ENCODE measurements at regions not wholly inside any gene's neighbourhood (a gene's known extent, or its start where the extent isn't known, plus 50 kb on each side); places are given as distances from the start of the nearest gene placed in this dataset.

GRCh38 chr4:125022855-125023501 is 291.8 kb upstream of the FAT4 start:
- no peak overlapping the region for H3K9ac ChIP-seq (ENCODE audit: insufficient read depth in 1 of 2, low read depth in 2 of 2, low read length in 2 of 2)
- ATAC-seq: no peak
- no peak for FAIRE-seq
- H3K4me3 ChIP-seq: no peak overlapping the region
- no peaks in the 10 kb centered on the region for H3K36me3 ChIP-seq (ENCODE audit: control insufficient read depth, insufficient read depth, low read length)
- H3K79me2 ChIP-seq (ENCODE audit: control insufficient read depth, insufficient read depth, low read length): no peaks in the 10 kb centered on the region
- ChIA-PET CTCF (ENCODE audit: low intra/inter-chr PET ratio) (no interaction called here), POLR2A (no interaction called here)
- no peak overlapping the region for H3K27ac ChIP-seq (ENCODE audit: extremely low read depth, low read depth, low read length)
- in situ Hi-C loops (cut with MboI) (no loop called here), intact Hi-C loops (cut with micrococcal nuclease) (no loop called here)
- H3K4me1 ChIP-seq (replicated peaks in 1 of 2; ENCODE audit: control insufficient read depth in 2 of 2, insufficient read depth in 2 of 2, low read length in 2 of 2): no peaks in the 10 kb centered on the region
- no peaks in the 10 kb centered on the region for H3K9me3 ChIP-seq (replicated peaks; ENCODE audit: control insufficient read depth, insufficient read depth, low read depth, low read length)
- H3K9me1 ChIP-seq (ENCODE audit: control insufficient read depth, insufficient read depth, low read length): no peaks in the 10 kb centered on the region
- no peaks in the 10 kb centered on the region for H3K27me3 ChIP-seq (ENCODE audit: control insufficient read depth in 2 of 2, insufficient read depth in 2 of 2, low read length in 2 of 2)
- WGBS (ENCODE audit: insufficient coverage, low coverage, missing lambda C conversion rate): 0% methylated on average over 6 of the region's 6 CpGs
- H3K4me2 ChIP-seq (ENCODE audit: insufficient read depth, low read length): no peak overlapping the region
- no TSS peak for BruUV-seq (replicated peaks)
- peak in 1 of 4 experiments; percentile 1 for DNase-seq (ENCODE audit: extremely low read depth in 1 of 4, low spot score in 3 of 4)
- H4K20me1 ChIP-seq (replicated peaks; ENCODE audit: control insufficient read depth, insufficient read depth, low read length): no peaks in the 10 kb centered on the region
- TF ChIP-seq, protein P1, sequence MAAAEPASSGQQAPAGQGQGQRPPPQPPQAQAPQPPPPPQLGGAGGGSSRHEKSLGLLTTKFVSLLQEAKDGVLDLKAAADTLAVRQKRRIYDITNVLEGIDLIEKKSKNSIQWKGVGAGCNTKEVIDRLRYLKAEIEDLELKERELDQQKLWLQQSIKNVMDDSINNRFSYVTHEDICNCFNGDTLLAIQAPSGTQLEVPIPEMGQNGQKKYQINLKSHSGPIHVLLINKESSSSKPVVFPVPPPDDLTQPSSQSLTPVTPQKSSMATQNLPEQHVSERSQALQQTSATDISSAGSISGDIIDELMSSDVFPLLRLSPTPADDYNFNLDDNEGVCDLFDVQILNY (CRISPR knock-in tag; IDR thresholded peaks at IDR 0.05): no peak
- no peak for TF ChIP-seq CAMTA2 (CRISPR knock-in tag; conservative IDR thresholded peaks at IDR 0.05)
- TF ChIP-seq POLR2AphosphoS2 (IDR thresholded peaks at IDR 0.05; ENCODE audit: low read length): no peak
- no peak overlapping the region for H2AFZ ChIP-seq (ENCODE audit: low read depth, low read length)

GRCh38 chr4:125021189-125021588 is 293.6 kb upstream of the FAT4 start:
- no peaks in the 10 kb centered on the region for H3K4me1 ChIP-seq (replicated peaks in 1 of 2; ENCODE audit: control insufficient read depth in 2 of 2, insufficient read depth in 2 of 2, low read length in 2 of 2)
- WGBS (ENCODE audit: insufficient coverage, low coverage, missing lambda C conversion rate): 0% methylated on average over 1 of the region's 1 CpG
- no peaks in the 10 kb centered on the region for H3K27me3 ChIP-seq (ENCODE audit: control insufficient read depth in 2 of 2, insufficient read depth in 2 of 2, low read length in 2 of 2)
- ChIA-PET POLR2A (no interaction called here), CTCF (ENCODE audit: low intra/inter-chr PET ratio) (no interaction called here)
- H2AFZ ChIP-seq (ENCODE audit: low read depth, low read length): no peak overlapping the region
- H3K9me3 ChIP-seq (replicated peaks; ENCODE audit: control insufficient read depth, insufficient read depth, low read depth, low read length): no peaks in the 10 kb centered on the region
- H3K9me1 ChIP-seq (ENCODE audit: control insufficient read depth, insufficient read depth, low read length): no peaks in the 10 kb centered on the region
- no peaks in the 10 kb centered on the region for H4K20me1 ChIP-seq (replicated peaks; ENCODE audit: control insufficient read depth, insufficient read depth, low read length)
- DNase-seq (ENCODE audit: extremely low read depth in 1 of 4, low spot score in 3 of 4) (no peak), ATAC-seq (no peak), FAIRE-seq (no peak)
- H3K4me2 ChIP-seq (ENCODE audit: insufficient read depth, low read length): no peak overlapping the region
- intact Hi-C loops (cut with micrococcal nuclease): no loop called here
- no peak overlapping the region for H3K4me3 ChIP-seq
- TF ChIP-seq MCM2 (IDR thresholded peaks at IDR 0.05; ENCODE audit: low read depth) (no peak), CSDE1 (IDR thresholded peaks at IDR 0.05) (no peak), MTA3 (IDR thresholded peaks at IDR 0.05; ENCODE audit: borderline replicate concordance) (no peak)
- no TSS peak for BruUV-seq (replicated peaks)
- no peaks in the 10 kb centered on the region for H3K79me2 ChIP-seq (ENCODE audit: control insufficient read depth, insufficient read depth, low read length)
- no peak overlapping the region for H3K27ac ChIP-seq (ENCODE audit: extremely low read depth, low read depth, low read length)
- no peaks in the 10 kb centered on the region for H3K36me3 ChIP-seq (ENCODE audit: control insufficient read depth, insufficient read depth, low read length)
- no peak overlapping the region for H3K9ac ChIP-seq (ENCODE audit: insufficient read depth in 1 of 2, low read depth in 2 of 2, low read length in 2 of 2)
- in situ Hi-C loops (cut with MboI): no loop called here
